Body of pancreas (tissue), 4 donors: ENCODE measurements at regions not wholly inside any gene's neighbourhood (a gene's known extent, or its start where the extent isn't known, plus 50 kb on each side); places are given as distances from the start of the nearest gene placed in this dataset.

Experiments
- POLR2A ChIP-seq, 3 donors: fragments of 450-650 bp; IDR thresholded peaks; one replicate each; pipeline ENCODE4 v1.6.1; 2016; ENCODE audit warnings: antibody characterized with exemption in 3 of 3, mild to moderate bottlenecking in 2 of 3
- TF ChIP-seq, protein P1 (sequence below), 7 experiments: fragments of 450-650 bp in 4 of 7; fragments of 200-600 bp in 3 of 7; sonication (generic) in 3 of 7; IDR thresholded peaks; one replicate each; pipeline ENCODE4 v1.5.1; 2016 to 2019; ENCODE audit warnings: antibody characterized with exemption in 7 of 7

- TF ChIP-seq, protein P1, sequence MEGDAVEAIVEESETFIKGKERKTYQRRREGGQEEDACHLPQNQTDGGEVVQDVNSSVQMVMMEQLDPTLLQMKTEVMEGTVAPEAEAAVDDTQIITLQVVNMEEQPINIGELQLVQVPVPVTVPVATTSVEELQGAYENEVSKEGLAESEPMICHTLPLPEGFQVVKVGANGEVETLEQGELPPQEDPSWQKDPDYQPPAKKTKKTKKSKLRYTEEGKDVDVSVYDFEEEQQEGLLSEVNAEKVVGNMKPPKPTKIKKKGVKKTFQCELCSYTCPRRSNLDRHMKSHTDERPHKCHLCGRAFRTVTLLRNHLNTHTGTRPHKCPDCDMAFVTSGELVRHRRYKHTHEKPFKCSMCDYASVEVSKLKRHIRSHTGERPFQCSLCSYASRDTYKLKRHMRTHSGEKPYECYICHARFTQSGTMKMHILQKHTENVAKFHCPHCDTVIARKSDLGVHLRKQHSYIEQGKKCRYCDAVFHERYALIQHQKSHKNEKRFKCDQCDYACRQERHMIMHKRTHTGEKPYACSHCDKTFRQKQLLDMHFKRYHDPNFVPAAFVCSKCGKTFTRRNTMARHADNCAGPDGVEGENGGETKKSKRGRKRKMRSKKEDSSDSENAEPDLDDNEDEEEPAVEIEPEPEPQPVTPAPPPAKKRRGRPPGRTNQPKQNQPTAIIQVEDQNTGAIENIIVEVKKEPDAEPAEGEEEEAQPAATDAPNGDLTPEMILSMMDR (IDR thresholded peaks at IDR 0.05) = no peak
- TF ChIP-seq POLR2A (IDR thresholded peaks at IDR 0.05) = no peak
Observed at GRCh38 chr5:33105521-33105941, 335.2 kb upstream of the TARS1 start.
